Muscle of back (tissue), 3 donors: ENCODE measurements at regions not wholly inside any gene's neighbourhood (a gene's known extent, or its start where the extent isn't known, plus 50 kb on each side); places are given as distances from the start of the nearest gene placed in this dataset.

Experiments used
- DNase-seq, 3 donors: peaks; one replicate each; pipeline versions ENCODE4 v3.0.0 to v3.0.0-alpha.2; 2013

GRCh38 chr9:95757439-95757838 lies 118.1 kb upstream of the ERCC6L2 start:
- DNase-seq = no peak

DNA sequence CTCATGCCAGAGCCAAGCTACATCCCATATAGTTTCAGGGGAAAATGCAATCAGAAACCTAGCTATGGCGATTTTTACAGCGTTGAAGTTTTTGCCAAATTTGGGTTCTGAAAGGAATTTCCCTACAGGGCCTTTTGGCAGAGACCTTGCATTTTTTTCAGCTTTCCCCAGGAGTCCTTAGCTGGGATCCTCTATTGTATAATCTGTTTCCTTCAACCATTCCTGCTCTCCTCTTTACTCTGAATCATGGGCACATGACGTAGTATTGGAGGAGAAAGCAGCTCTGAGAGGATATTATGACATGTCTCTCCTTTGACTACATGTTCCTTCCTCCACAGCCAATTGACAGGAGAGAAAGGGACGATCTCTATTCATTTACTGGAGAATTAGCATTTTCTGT lies 118.5 kb upstream of the ERCC6L2 start:
- peak in 2 of 3 donors; percentile 46 to 51 for DNase-seq

DNA sequence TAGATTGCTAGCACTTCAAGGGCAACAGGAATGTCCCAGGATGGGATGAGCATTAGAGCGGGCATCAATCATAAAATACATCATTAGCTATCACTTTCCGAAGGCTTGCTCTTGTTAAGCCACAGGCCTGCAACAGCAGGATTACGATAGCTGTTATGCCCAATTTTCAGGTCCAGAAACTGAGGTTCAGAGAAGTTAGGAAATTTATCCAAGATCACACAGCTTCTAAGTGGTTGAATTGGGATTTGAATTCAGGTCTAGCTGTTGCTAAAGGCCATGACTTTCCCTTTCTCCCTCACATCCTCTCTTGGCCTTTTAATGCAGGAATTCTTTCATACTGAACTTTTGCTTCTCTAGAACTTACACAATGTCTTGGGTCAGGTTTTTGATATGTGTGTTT lies 119.4 kb upstream of the ERCC6L2 start:
- no peak for DNase-seq

GRCh38 chr9:95755421-95755730 lies 120.1 kb upstream of the ERCC6L2 start:
- no peak for DNase-seq

DNA sequence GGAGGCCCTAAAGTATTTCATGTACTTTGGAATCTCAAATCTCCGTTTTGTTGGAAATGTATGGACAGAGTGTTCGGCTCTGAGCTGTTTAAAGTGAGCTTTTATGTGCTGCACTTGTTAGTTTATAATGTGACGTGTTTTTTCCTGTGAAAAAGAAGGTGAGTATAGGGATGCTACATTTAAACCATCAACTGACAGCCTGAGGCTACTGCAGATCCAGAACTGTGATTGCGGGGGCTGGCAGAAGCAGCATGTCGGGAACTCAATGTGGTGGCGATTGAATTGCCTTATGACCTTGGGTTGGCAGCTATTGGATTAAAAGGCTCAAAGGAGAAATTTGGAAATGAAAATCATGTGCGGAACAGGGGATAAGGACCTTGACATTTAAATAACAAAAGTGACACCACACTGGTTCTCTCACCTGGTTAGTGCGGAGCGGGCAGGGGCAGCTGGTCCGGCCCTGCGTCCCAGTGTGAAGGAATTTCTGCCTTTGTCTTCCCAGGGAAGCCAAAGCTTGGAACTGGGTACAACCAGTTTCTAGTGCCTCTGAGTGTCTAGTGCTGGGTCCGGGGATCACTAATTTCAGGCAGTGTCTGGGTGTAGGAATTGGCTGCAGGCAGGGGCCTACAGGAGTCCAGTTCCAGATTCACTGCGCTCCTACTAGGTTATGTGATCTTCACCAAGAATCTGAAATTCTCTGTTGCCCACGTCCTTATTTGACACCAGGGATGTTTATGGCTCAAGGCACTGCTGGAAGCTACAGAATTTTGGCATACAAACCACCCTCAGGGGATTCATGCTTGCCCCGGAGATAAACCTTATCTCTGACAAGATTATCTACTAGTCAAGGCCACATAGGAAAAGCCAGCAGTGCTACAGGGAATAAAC lies 120.7 kb upstream of the ERCC6L2 start:
- DNase-seq = no peak

GRCh38 chr9:95753762-95754465 lies 121.6 kb upstream of the ERCC6L2 start:
- DNase-seq = peak; percentile 29 to 80 (median 61)

- DNase-seq = peak in 1 of 3 donors; percentile 38
These were observed 123.3 kb upstream of the ERCC6L2 start for GRCh38 chr9:95752129-95752731.

DNA sequence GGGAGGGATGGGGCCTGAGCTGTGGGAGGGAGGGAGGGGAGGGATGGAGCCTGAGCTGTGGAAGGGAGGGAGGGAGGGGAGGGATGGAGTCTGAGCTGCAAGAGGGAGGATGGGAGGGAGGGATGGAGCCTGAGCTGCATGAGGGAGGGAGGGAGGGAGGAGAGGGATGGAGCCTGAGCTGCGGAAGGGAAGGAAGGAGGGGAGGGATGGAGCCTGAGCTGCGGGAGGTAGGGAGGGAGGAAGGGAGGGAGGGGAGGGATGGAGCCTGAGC lies 124.0 kb upstream of the ERCC6L2 start:
- no peak for DNase-seq

- DNase-seq = no peak
These were observed 124.6 kb upstream of the ERCC6L2 start for GRCh38 chr9:95750725-95751519.

GRCh38 chr9:95749493-95749892 lies 126.0 kb upstream of the ERCC6L2 start:
- no peak for DNase-seq

- DNase-seq = no peak
These were observed 128.9 kb upstream of the ERCC6L2 start for GRCh38 chr9:95746408-95747180.

DNA sequence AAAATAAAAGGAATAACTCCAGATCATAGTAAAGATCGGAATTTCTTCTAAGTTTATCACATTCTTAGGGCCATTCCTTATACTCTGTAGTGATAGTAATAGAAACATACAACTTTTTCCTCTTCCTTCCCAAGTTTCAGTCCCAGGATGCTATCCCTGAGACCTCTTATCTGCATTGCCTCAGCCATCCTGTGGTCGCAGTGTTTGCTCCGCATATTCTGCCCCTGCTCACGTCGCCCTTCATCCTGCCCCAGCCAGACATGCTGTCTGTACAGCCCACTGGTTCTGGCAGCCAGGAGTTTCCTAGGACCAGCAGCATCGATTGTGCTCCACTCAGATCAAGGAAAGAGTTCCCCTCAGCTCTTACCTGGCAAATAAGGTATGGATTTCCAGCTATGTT lies 132.7 kb upstream of the ERCC6L2 start:
- DNase-seq = no peak

- no peak for DNase-seq
These were observed 133.9 kb upstream of the ERCC6L2 start for GRCh38 chr9:95741631-95742030.

- DNase-seq = no peak
These were observed 135.1 kb upstream of the ERCC6L2 start for GRCh38 chr9:95740217-95741004.

- no peak for DNase-seq
These were observed 137.1 kb upstream of the ERCC6L2 start for GRCh38 chr9:95738438-95738837.

- DNase-seq = no peak
These were observed 138.5 kb upstream of the ERCC6L2 start for GRCh38 chr9:95736891-95737522.

DNA sequence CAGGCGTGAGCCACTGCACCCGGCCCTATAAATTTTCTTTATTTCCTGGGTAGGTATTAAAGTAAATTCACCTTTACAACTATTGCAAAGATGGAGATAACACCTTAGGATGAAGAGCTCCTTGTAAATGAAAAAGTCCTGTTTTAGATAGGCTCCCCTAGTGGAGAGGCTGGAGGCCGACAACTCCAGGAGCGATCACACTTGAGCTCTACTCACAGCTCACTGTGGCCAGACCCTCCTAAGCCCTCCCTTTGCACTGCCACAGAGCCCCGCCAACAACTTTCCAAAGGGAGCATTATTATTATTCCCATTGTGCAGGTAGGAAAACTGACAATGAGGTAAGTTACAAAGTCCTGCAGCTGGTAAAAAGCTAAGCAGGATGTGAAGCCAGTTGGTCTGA lies 139.1 kb upstream of the ERCC6L2 start:
- DNase-seq = no peak

GRCh38 chr9:95735701-95736100 lies 139.8 kb upstream of the ERCC6L2 start:
- DNase-seq = no peak

GRCh38 chr9:95733741-95734666 lies 141.5 kb upstream of the ERCC6L2 start:
- DNase-seq = no peak
